ENCODE measurements at regions not wholly inside any gene's neighbourhood (a gene's known extent, or its start where the extent isn't known, plus 50 kb on each side); places are given as distances from the start of the nearest gene placed in this dataset.

DNA sequence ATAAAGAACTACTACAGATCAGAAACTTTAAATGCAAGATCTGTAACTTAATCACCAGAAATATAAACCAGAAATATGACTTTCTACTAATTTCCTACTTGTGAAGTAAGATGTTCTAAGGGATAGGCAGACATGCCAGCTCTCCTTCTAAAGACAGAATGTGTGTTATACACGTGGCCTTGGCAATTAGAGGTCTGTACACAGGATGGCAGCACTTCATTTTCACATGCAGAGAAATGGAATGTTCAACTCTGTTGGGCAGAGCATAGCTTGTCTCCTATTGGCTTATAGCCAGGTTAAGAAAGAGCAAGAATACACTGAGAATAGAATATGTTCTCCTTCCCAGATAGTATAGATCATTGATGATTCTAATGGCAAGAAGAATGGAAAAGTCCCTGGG is 403.8 kb downstream of the DAD1 start:
- TF ChIP-seq EP300 (IDR thresholded peaks at IDR 0.05): no peak
- TF ChIP-seq, protein P1, sequence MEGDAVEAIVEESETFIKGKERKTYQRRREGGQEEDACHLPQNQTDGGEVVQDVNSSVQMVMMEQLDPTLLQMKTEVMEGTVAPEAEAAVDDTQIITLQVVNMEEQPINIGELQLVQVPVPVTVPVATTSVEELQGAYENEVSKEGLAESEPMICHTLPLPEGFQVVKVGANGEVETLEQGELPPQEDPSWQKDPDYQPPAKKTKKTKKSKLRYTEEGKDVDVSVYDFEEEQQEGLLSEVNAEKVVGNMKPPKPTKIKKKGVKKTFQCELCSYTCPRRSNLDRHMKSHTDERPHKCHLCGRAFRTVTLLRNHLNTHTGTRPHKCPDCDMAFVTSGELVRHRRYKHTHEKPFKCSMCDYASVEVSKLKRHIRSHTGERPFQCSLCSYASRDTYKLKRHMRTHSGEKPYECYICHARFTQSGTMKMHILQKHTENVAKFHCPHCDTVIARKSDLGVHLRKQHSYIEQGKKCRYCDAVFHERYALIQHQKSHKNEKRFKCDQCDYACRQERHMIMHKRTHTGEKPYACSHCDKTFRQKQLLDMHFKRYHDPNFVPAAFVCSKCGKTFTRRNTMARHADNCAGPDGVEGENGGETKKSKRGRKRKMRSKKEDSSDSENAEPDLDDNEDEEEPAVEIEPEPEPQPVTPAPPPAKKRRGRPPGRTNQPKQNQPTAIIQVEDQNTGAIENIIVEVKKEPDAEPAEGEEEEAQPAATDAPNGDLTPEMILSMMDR (IDR thresholded peaks at IDR 0.05): no peak
